C4-2B (cell line): ENCODE measurements at regions not wholly inside any gene's neighbourhood (a gene's known extent, or its start where the extent isn't known, plus 50 kb on each side); places are given as distances from the start of the nearest gene placed in this dataset.

Experiments
- ZFX ChIP-seq: fragments of 450-650 bp; IDR thresholded peaks from 2 replicates; pipeline ENCODE4 v1.6.1; 2017
- TF ChIP-seq, protein P1 (sequence below): fragments of 450-650 bp; conservative IDR thresholded peaks from 2 replicates; pipeline ENCODE4 v1.5.1; 2017; ENCODE audit warnings: mild to moderate bottlenecking

DNA sequence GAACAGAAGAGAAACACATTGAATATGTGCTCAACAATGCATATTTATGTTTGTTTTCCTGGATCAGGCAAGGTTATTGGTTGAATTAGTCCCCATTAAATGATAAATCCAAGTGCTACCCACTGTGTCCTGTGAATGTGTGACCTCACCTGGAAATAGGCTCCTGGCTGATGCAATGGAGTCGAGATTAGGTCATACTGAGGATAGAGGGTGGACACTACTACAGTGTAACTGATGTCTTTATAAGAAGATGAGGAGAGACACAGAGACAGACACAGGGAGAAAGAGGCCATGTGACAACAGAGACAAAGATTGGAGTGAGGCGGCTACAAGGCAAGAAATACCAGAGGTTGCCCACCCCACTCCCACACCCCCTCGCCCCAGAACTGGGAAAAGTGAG, 559.3 kb downstream of the C6orf118 start:
- TF ChIP-seq, protein P1, sequence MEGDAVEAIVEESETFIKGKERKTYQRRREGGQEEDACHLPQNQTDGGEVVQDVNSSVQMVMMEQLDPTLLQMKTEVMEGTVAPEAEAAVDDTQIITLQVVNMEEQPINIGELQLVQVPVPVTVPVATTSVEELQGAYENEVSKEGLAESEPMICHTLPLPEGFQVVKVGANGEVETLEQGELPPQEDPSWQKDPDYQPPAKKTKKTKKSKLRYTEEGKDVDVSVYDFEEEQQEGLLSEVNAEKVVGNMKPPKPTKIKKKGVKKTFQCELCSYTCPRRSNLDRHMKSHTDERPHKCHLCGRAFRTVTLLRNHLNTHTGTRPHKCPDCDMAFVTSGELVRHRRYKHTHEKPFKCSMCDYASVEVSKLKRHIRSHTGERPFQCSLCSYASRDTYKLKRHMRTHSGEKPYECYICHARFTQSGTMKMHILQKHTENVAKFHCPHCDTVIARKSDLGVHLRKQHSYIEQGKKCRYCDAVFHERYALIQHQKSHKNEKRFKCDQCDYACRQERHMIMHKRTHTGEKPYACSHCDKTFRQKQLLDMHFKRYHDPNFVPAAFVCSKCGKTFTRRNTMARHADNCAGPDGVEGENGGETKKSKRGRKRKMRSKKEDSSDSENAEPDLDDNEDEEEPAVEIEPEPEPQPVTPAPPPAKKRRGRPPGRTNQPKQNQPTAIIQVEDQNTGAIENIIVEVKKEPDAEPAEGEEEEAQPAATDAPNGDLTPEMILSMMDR, result no peak
- no peak for TF ChIP-seq ZFX
